ACHN (cell line): ENCODE measurements at regions not wholly inside any gene's neighbourhood (a gene's known extent, or its start where the extent isn't known, plus 50 kb on each side); places are given as distances from the start of the nearest gene placed in this dataset.

Experiments used
- DNase-seq: peaks from one replicate; pipeline ENCODE4 v3.0.0-alpha.2; 2015
- in situ Hi-C: cut with HindIII; loops from 2 replicates; pipeline ENCODE4 v1.10.0; 2017; ENCODE audit warnings: low sequenced_read_pairs, low pct_ligation_motif_present, low pct_unique_long_range_greater_than_20kb

GRCh38 chr10:123494301-123494808 lies 171.8 kb upstream of the GPR26 start:
- DNase-seq = no peak
- in situ Hi-C loops = no loop called here

- in situ Hi-C loops = no loop called here
- no peak for DNase-seq
Measured at GRCh38 chr10:123496375-123496774, 169.8 kb upstream of the GPR26 start.

GRCh38 chr10:123496996-123497660 lies 169.0 kb upstream of the GPR26 start:
- no peak for DNase-seq
- in situ Hi-C loops = no loop called here

- in situ Hi-C loops = no loop called here
- DNase-seq = no peak
Measured at GRCh38 chr10:123500110-123500509, 166.0 kb upstream of the GPR26 start.

- in situ Hi-C loops = no loop called here
- no peak for DNase-seq
Measured at GRCh38 chr10:123501148-123501547, 165.0 kb upstream of the GPR26 start.

- no peak for DNase-seq
- in situ Hi-C loops = no loop called here
Measured at GRCh38 chr10:123502983-123503382, 163.2 kb upstream of the GPR26 start.

- in situ Hi-C loops = no loop called here
- DNase-seq = no peak
Measured at GRCh38 chr10:123506455-123506854, 159.7 kb upstream of the GPR26 start.

- in situ Hi-C loops = no loop called here
Measured at GRCh38 chr10:123507298-123507697, 158.9 kb upstream of the GPR26 start.

GRCh38 chr10:123509338-123509737 lies 156.8 kb upstream of the GPR26 start:
- in situ Hi-C loops = no loop called here
- DNase-seq = no peak

More at GRCh38 chr10:123507298-123507697, 158.9 kb upstream of the GPR26 start:
- DNase-seq = no peak

- in situ Hi-C loops = no loop called here
- no peak for DNase-seq
Measured at GRCh38 chr10:123512901-123513775, 153.0 kb upstream of the GPR26 start.

- in situ Hi-C loops = no loop called here
- no peak for DNase-seq
Measured at GRCh38 chr10:123513870-123514269, 152.3 kb upstream of the GPR26 start.

GRCh38 chr10:123514996-123515395 lies 151.2 kb upstream of the GPR26 start:
- in situ Hi-C loops = no loop called here
- no peak for DNase-seq

GRCh38 chr10:123515661-123516060 lies 150.5 kb upstream of the GPR26 start:
- in situ Hi-C loops = no loop called here
- no peak for DNase-seq

- in situ Hi-C loops = no loop called here
Measured at GRCh38 chr10:123516291-123516690, 149.9 kb upstream of the GPR26 start.

GRCh38 chr10:123517426-123517825 lies 148.7 kb upstream of the GPR26 start:
- DNase-seq = no peak
- in situ Hi-C loops = no loop called here

More at GRCh38 chr10:123516291-123516690, 149.9 kb upstream of the GPR26 start:
- no peak for DNase-seq

GRCh38 chr10:123517901-123518300 lies 148.3 kb upstream of the GPR26 start:
- DNase-seq = no peak

GRCh38 chr10:123518765-123519164 lies 147.4 kb upstream of the GPR26 start:
- no peak for DNase-seq
- in situ Hi-C loops = no loop called here

More at GRCh38 chr10:123517901-123518300, 148.3 kb upstream of the GPR26 start:
- in situ Hi-C loops = no loop called here

- in situ Hi-C loops = no loop called here
- no peak for DNase-seq
Measured at GRCh38 chr10:123519861-123520260, 146.3 kb upstream of the GPR26 start.

- no peak for DNase-seq
- in situ Hi-C loops = no loop called here
Measured at GRCh38 chr10:123521076-123521475, 145.1 kb upstream of the GPR26 start.

- DNase-seq = no peak
- in situ Hi-C loops = no loop called here
Measured at GRCh38 chr10:123521556-123521955, 144.6 kb upstream of the GPR26 start.
